Daoy (cell line): ENCODE measurements at regions not wholly inside any gene's neighbourhood (a gene's known extent, or its start where the extent isn't known, plus 50 kb on each side); places are given as distances from the start of the nearest gene placed in this dataset.

Experiments
- DNase-seq: peaks from one replicate; pipeline ENCODE4 v3.0.0-alpha.2; 2015; ENCODE audit warnings: low read depth

DNA sequence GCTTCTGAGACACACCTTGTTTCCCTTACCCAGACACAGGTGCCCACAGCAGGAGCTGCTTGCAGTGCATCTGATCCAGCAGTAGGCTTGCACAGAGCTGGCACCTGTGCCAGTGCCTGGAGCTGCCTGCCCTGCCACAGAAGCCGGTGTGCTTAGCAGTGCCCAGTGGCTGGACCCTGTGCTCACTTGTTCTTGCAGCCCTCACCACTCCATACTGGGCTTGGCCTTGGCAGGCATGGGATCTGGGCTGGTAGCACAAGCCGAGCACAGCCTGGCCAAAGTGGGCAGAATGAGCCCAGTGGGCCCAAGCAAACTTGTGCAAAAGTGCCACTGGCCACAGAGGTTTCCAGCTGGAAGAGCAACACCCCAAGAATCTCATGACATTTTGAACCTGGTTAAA is 1950.4 kb downstream of the SUCLG1 start:
- no peak for DNase-seq

DNA sequence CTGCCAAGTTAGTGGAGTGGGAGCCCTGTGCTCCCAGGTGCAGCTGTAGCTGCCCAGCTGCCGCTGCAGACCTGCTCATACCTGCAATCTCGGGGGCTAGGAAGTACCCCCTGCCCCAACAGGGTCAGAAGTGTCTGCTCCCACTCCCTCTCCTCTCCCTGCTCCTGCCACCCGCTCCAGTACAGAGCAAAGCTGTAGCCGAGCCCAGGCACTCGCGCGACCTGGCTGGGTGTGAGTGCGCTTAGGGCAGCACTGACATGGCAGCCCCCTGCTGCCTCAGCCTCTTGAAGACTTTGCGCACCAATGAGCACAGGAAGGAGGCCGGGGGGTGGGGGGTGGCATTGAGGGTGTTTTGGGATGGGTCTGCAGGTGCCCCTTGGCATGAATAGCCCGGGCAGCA is 1951.4 kb downstream of the SUCLG1 start:
- no peak for DNase-seq

DNA sequence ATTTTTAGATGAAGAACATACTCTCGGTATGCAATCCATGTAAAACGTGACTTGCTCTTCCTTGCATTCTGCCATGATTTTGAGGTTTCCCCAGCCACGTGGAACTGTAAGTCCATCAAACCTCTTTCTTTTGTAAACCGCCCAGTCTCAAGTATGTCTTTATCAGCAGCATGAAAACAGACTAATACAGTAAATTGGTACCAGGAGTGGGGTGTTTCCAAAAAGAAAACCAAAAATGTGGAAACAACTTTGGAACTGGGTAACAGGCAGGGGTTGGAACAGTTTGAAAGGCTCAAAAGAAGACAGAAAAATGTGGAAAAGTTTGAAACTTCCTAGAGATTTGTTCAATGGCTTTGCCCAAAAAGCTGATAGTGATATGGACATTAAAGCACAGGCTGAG is 1957.9 kb downstream of the SUCLG1 start:
- no peak for DNase-seq

DNA sequence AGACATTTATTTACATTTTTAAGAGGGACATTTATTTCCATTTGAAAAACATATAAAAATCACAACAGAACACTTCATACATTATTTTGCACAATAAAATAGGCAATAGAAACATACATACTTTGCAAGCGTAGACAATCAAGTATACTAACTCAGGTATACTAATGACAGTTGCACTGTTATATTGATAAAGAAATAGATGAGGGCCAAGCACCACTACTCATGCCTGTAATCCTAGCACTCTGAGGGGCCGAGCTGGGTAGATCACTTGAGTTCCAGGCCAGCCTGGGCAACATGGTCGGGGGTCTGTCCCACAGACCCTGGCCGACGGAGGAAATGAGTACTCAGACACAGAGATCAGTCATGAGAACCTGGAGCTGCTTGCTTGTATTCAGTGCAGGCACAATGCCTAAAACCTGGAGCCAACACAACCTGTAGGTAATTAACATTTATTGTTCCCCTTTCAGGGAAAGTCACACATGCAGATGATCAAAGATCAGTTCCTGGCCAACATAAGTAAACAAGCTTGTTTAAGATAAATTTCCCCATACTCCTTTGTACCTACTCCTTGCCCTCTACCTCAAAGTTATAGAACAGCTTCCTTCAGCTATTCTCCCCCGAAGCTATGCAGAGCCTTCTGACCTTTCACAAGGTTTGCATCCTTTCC is 1960.2 kb downstream of the SUCLG1 start:
- DNase-seq, result no peak

DNA sequence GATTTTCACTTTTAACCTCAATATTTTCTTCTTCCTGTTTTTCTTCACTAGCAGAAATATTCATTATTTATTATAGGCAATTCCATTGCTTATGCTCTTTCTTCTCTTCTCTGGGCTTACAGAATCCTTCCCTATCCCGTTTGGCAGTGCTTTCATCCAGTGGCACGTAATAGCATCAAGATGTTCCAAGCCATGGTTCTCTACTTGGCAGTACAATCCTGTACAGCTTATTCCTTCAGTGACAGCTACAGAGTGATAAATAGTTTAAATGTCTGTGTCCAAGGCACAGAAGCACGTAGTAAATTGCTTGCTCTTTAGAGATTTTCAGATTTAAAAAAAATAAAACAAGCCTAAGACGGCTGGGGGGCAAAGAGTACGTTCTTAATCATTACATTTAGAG is 1964.3 kb downstream of the SUCLG1 start:
- no peak for DNase-seq

DNA sequence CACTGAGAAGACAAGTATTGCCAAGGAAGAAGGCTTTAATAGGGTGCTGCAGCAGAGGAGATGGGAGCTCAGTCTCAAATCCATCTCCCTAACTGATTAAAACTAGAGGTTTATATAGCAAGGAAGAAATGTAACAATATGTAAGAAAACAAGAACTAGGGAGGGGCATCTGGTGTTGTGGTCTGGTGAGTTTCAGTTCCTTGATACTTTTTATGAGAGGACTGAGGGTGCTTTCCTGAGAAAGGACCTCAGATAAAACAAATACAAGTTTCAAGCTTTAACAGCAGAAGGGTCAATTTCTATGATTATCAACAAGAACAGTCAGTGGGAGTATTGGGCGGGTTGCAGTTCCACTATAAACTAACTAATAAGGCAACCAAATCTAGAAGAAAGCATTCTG is 1967.5 kb downstream of the SUCLG1 start:
- no peak for DNase-seq

DNA sequence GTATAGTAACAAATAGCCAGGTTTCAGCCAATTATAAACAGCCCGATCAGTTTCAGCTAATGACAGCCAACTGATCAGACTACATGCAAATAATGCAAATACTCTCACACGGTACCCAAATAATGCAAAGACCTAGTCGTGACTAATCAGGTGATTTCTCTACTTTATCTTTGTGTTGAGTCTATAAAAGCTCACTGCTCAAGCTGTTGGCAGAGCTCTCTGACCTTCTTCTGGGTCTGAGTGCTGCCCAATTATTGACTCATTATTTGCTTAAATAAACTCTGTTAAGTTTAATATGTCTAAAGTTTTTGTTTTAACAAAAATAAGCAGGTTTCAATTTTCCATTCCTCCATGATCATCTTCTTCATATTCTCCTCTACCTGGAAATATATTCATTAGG is 1971.7 kb downstream of the SUCLG1 start:
- no peak for DNase-seq

DNA sequence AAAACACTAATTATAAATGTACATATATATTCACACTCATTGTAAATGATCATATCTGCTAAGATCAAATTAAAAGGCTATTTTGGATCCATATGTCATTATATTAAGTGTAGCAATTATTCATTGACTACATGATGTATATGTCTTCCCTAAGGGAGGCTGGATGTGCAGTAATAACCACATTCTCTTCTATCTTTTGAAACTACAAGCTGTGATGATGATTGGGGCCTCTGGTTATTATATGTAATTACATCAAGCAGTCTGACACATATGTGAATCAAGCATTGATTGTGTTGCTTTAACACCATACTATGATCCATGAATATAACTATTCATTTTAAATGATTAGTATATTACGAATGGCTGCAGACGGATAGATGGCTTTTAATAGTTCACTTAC is 1973.4 kb downstream of the SUCLG1 start:
- DNase-seq, result no peak

DNA sequence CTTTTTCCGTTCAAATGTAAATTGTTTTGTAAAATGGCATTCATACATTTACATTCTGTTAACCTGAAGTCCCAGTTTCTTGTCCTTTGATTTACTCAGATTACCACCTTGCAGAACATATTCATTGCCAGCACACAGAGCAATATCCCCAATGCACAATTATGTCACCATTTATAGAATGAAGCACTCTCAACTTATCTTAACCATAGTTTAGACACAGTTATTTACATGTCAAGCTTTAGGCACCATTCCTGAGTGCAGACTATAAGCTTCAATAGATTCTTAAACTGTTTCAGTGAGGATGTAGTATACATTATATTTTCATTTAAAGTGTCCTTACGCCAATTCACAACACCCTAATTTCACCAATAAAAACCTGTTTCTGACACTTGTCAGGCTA is 1977.9 kb downstream of the SUCLG1 start:
- no peak for DNase-seq

DNA sequence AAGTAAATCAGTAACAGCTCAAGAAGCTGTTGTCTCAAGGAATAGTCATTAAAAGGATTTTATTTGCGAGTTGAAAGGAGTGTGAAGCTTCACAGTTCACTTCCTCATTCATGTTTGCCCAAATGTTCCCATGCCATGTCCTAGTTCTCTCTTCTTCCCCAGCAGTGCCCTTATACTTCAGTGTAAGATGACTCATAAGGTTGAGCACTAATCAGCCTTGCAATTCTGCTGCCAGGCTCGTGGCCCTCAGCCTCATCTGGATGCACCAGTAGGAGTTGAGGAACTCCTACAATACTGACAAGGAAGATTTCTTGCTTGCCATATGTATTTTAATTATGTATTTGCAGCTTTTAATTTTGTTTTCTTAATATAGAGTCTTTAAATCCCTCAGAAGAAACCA is 1980.4 kb downstream of the SUCLG1 start:
- no peak for DNase-seq

DNA sequence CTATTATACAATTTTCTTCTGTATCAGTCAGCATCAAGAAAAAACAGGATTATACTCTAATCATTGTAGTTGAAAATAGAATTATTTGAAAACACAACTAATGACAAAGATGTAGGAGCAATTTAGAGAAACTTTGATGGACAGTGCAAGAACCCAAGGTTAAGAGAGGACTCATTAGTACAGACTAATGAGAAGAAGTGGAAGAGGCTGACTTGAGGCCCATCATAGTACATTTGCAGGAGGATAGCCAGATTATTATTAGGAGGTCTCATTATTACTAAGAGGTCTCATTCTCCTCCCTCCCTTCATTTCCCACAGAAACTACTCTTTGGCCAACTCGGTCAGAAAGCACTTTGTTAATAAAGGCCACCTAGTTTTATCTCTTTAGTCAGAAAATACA is 1983.0 kb downstream of the SUCLG1 start:
- no peak for DNase-seq

DNA sequence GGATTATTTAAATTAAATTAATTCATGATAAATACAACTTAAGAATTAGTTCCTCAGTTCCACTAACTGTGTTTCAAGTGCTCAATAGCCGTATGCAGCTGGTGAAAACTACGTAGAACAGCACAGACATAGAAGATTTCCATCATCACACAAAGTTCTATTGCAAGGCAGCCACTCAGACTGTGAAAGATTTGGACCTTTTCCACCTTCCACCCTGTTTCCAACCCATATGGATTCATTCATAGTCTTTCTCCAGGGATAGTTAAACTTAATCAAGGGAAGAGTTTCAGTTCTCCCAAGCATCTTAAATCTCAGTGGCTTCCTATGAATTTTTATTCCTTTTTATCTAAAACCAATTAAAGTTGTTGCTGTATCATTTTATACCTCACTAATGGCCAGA is 2030.8 kb downstream of the SUCLG1 start:
- DNase-seq, result no peak

DNA sequence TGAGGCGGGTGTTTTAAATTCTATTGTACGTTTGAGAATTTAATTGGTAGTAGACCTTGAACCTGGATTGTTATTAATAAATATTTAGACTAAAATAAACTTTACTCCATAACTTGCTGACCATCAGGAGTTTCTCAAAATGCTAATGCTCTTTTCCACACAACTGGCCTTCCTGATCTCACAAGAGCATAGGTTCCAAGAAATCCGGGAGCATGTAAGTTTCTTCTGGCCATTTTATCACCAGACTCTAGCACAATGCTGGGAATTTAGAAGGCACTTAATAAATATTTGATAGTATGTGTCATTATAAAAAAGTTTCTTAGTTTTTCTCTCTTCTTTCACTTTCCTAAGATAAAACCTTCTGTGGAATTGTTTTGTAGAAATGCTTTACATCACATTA is 2047.1 kb downstream of the SUCLG1 start:
- DNase-seq, result no peak

DNA sequence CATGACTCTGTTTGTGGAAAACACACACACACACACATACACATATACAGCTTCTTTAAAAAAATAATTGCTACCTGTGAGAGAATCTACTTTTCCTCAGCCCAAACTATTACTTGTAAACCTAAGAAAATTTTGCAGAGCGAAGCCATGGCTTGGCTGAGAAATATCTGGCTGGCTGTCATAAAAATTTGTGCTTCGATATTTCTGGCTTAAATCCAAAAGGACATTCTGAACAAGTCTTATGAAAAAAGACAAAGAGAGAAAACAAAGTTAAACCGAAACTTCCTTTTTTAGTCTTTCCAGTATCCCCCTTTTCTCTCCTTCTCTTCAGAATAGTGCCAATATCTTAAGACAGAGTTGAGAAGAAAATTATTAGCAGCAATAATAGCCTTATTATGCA is 2048.0 kb downstream of the SUCLG1 start:
- no peak for DNase-seq

DNA sequence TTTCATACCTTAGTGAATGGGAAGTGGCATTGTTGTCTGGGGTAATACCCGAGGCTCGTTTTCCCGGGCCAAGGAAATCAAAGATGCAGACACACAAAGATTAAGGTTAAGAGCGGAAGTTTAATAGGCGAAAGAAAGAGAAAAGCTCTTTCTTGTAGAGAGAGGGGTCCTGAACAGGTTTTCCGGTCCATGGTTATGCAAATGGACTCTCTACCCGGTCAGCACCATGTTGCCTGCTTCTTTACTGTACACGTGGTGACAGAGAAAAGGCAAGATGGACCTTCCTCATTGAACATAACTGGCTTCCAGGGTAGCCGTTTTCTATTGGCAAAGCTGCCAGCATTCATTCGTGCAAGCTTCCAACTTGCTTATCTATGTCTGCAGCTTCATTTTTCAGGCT is 2063.5 kb downstream of the SUCLG1 start:
- DNase-seq, result no peak

DNA sequence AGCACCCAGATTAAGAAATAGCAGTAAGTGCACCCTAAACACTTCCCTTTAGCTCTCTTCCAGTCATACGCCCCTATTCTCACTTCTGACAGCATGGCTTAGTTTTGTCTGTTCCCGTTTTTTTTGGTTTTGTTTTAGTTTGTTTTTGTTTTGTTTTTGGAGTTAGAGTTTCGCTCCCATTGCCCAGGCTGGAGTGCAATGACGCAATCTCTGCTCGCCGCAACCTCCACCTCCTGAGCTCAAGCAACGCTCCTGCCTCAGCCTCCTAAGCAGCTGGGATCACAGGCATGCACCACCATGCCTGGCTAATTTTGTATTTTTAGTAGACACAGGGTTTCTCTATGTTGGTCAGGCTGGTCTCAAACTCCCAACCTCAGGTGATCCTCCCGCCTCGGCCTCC is 2067.7 kb downstream of the SUCLG1 start:
- DNase-seq, result no peak

DNA sequence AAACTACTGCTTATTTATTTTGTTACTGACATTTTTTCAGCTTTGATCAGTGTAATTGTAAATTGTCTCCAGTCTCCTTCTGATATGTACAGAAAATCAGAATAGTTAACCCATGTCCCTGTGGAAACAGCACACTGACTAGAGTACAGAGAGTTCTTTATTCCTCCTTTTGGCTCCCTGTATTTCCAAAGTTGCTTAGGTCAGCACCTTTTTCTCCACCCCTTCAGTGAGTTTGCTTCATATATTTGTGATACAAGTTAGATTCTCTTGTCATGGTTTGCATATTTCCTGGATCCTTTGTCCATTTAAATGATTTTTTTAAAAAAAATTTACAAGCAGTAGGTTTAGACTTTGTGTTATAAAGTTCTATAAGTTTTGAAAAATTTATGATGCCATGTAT is 2051.1 kb upstream of the LRRTM1 start:
- no peak for DNase-seq

DNA sequence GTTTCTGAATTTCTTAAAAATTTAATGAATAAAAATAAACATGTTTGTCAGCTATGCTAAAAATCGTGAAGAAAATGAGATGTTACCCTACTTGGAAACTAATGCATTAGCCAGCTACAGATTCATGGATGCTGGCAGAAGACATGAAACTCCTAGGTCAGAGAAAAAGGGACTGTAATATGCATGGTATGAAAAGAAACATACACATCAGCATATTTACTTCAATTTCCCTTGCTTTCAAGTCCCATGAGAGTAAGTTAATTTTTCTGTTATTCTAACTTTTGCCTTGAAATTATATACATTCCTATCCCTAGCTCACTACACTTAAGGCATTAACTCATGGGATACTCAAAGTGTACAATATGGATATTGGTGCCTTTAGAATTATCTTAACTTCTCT is 2041.4 kb upstream of the LRRTM1 start:
- no peak for DNase-seq

DNA sequence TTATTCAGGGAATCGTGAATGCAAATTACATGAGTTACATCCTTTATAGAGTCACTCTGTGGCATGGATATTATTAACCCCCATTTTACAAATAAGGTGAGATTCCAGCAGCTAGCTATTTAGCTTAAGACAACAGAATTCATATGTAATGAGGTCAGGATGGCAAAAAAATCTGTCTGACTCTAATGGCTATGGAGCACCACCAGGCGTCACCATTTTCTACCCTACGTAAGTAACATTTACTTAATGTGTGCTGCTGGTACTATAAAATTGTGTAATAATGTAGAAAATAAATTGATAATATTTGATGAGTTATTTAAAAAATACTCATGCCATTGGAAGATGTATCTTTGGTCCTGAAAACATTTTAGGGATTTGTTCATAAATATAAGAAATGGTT is 2040.1 kb upstream of the LRRTM1 start:
- no peak for DNase-seq

DNA sequence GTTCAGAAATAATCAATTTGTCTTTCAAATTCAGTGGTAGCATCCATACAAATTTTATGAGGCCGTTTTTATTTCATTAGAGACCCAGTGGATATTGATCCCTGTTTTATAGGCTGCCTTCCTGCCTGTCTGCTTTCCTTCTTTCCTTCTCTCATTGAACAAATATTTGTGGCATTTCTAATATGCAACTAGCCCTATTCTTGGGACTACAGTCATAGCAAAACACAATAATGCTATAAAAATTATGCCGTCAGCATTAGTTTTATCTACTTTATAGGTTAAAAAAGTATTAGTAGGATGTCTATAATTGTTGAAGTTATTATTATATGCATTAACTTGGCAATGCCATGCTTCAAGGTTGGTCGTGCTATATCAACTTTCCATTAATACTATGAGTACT is 2037.8 kb upstream of the LRRTM1 start:
- DNase-seq, result no peak

DNA sequence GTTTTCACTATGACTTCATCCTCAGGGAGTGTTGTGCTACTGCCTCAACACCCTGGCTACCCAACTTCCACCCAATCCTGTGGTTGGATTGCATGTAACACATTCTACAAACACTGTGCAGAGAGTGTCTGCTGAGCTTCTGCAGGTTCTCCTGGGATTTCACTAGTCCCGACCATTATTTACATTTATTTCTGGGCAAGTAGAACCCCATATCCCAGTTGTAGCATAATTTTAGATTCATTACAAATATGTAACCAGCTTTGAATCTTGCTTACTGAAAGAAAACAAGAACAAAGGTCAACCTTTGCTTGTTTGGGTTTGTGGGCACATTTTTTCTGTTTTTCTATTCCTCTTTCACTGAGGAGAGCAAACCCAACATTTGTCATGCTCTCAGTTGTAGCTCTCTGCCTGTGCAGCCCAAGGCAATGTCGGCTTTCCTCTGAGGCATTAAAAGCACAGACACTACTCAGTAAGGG is 2036.1 kb upstream of the LRRTM1 start:
- no peak for DNase-seq

DNA sequence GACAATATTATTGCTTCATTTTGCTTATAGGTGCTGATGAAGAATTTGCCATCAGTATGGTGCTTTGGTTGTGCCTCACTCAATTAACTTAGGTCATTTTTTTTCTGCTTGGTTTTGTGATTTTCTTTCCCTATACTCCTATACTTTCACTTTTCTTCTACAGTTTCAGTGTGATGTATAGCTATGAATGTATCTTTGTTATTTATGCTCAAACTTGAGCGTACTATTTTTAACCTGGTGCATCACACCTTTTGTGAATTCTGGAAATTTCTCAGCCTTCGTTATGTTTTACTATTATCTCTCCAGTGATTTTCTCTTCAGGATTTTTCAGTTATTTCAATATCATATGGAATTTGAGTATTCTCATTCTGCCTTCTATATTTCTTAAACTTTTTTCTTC is 2035.3 kb upstream of the LRRTM1 start:
- DNase-seq, result no peak

DNA sequence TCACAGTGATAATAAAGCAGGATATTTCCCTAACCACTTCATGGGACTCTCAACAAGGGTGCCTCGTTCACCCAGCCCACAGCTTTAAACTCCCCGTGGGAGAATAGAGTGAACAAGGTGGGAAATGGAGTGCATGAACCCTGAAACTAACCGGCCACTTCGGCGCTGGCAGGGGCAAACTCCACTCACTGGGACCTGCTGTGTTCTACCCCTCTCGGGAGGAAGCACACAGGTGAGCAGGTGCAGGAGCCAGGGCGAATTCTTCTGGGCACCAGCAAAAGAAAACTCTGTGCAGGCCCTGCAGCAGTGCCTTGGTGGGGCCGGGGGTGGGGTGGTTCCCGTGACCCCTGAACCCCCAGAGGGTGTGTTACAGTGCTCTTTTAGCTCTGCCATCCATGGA is 2029.1 kb upstream of the LRRTM1 start:
- no peak for DNase-seq

DNA sequence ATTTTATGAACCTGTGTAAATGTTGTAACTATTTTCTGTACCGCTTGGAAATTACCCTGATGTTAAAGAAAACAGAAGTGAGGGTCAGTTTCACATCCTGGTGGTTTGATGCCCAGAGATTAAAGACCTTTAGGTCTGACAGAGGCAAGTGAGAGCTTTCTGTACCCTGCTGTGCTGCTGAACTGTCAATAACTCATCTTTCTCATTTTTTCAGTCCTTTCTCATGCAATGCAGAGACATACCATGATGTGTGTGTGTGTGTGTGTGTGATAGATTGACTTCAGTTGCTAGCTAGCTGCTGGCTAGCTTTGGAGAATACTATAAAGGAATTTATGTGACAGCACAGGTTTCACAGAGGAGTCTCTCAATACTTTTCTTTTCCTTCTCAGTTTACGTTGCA is 2025.6 kb upstream of the LRRTM1 start:
- DNase-seq, result no peak
